HG03064 (cell line): ENCODE measurements at regions not wholly inside any gene's neighbourhood (a gene's known extent, or its start where the extent isn't known, plus 50 kb on each side); places are given as distances from the start of the nearest gene placed in this dataset.
"Not testable (repeated sequence)": the region's sequence is repeated elsewhere in the genome, so short reads cannot be mapped to it uniquely, and the experiment has no call there.

Experiments
- ATAC-seq: cut with Tn5 transposase; IDR thresholded peaks from one replicate; pipeline ENCODE4 v1.9.1; 2021; ENCODE audit warnings: low read depth; ENCODE audit not compliant: unreplicated experiment

GRCh38 chr7:106392144-106392543 is 107.4 kb upstream of the NAMPT start:
- no peak for ATAC-seq

GRCh38 chr7:106386958-106387357 is 102.2 kb upstream of the NAMPT start:
- ATAC-seq: no peak

- ATAC-seq: no peak
Observed at GRCh38 chr7:106384373-106384772, 99.6 kb upstream of the NAMPT start.

DNA sequence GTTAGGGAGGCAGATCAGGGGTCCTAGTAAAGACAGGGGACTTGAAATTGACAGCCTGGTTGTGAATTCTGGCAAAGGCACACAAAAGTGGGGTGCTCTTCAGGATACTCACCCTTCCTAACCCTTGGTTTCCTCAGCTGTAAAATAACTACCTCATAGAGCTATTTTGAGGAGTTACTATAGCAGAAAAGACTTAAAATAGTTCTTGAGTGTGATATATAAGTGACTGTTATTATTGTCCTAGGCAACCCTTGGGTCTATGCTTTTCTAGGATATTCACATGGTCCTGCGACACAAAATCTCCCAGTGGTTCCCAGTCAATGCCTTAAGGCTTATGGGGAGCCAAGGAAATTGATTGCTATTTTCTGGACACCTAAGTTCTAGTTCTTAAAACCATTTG is 98.1 kb upstream of the NAMPT start:
- ATAC-seq: no peak

GRCh38 chr7:106382129-106382528 is 97.3 kb upstream of the NAMPT start:
- no peak for ATAC-seq

GRCh38 chr7:106381252-106381651 is 96.5 kb upstream of the NAMPT start:
- no peak for ATAC-seq

- no peak for ATAC-seq
Observed at GRCh38 chr7:106377847-106378361, 93.1 kb upstream of the NAMPT start.

GRCh38 chr7:106376026-106376799 is 91.4 kb upstream of the NAMPT start:
- ATAC-seq: no peak

- ATAC-seq: no peak
Observed at GRCh38 chr7:106375499-106375898, 90.7 kb upstream of the NAMPT start.

- ATAC-seq: no peak
Observed at GRCh38 chr7:106374437-106374836, 89.7 kb upstream of the NAMPT start.

- no peak for ATAC-seq
Observed at GRCh38 chr7:106372595-106373318, 88.0 kb upstream of the NAMPT start.

DNA sequence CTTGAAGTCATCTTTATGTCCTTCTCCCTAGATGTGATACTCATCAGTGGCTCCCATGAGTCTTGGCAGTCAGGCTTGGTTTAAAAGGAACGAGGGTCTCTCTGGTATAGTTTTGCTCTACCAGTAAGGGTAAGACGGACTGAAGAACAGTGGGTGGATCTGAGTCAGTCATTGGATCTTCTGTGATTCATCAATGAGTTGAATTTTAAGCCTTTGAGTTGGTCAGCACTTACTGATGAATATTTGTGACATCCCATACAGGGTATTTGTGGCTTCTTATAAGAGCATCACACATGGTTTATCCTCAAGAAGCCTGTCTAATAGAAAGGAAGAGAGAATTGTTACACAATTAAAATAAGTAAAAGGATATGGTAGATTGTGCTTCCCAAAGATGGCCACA is 87.3 kb upstream of the NAMPT start:
- no peak for ATAC-seq

DNA sequence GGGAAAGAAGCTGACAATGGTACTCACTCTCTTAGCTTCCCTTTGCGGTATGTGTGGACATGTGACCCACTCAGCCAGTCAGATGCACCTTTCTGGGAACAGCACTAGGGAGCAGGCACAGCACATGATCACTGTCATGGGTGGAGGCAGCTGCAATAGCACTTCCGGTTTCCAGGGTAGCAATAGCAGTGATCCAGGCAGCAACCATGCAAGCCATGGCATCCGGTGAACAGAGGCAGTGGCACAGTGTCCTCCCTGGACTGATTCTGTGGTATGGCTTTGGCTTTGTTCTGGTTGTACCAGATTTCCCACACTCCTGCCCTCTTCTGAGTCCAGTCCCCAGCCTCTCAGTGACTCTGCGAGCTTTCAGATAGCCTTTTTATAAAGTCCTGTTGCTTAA is 86.8 kb upstream of the NAMPT start:
- no peak for ATAC-seq

DNA sequence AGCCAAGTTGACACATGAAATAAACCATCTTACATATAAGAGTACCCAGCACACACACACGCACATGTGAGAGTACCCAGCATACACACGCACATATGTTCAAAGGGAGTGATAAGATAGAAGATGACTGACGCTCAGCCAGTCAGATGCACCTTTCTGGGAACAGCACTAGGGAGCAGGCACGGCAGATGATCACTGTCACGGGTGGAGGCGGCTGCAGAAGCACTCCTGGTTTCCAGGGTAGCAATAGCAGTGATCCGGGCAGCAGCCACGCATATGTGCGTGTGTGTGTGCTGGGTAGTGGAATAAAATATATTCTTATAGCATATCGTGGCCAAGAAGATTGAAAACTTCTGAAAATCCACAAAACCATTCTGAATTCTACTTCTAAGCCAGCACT is 85.8 kb upstream of the NAMPT start:
- no peak for ATAC-seq

GRCh38 chr7:106369816-106370215 is 85.0 kb upstream of the NAMPT start:
- ATAC-seq: no peak

GRCh38 chr7:106369352-106369751 is 84.6 kb upstream of the NAMPT start:
- no peak for ATAC-seq

GRCh38 chr7:106367664-106368063 is 82.9 kb upstream of the NAMPT start:
- no peak for ATAC-seq

DNA sequence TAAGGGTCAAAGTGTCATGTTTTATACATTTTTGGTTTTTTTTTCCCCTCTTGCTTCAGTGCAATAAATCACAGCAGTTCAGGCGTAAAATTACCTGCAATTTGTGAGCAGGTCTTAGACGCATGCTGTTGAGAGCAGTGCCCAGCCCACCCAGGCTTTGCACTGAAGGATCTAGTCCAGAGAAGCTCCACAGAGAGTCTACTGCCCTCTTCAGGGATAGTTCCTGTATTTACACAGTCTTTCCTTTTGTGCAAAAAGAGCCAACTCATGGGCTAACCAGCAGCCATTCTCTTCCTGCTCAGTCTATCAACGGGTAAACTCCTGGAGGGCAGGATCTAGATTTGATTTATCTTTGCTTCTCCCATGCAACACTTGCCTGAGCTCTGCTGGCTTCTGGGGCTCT is 82.2 kb upstream of the NAMPT start:
- no peak for ATAC-seq

- peak; percentile 90 for ATAC-seq
Observed at GRCh38 chr7:106365252-106366005, 80.6 kb upstream of the NAMPT start.

GRCh38 chr7:106362507-106362906 is 77.7 kb upstream of the NAMPT start:
- ATAC-seq: not testable (repeated sequence)

- ATAC-seq: peak; percentile 88
Observed at GRCh38 chr7:106358103-106358663, 73.4 kb upstream of the NAMPT start.
